ENCODE measurements at regions not wholly inside any gene's neighbourhood (a gene's known extent, or its start where the extent isn't known, plus 50 kb on each side); places are given as distances from the start of the nearest gene placed in this dataset.

GRCh38 chr12:102735104-102735503, 181.9 kb downstream of the PAH start:
- Histone ChIP-seq H3K36me3 (ENCODE audit: control insufficient read depth in 3 of 3, insufficient read depth in 3 of 3, low read length in 3 of 3) (no peaks in the 10 kb centered on the region), H3K27ac (ENCODE audit: low read depth, low read length) (no peak overlapping the region)

DNA sequence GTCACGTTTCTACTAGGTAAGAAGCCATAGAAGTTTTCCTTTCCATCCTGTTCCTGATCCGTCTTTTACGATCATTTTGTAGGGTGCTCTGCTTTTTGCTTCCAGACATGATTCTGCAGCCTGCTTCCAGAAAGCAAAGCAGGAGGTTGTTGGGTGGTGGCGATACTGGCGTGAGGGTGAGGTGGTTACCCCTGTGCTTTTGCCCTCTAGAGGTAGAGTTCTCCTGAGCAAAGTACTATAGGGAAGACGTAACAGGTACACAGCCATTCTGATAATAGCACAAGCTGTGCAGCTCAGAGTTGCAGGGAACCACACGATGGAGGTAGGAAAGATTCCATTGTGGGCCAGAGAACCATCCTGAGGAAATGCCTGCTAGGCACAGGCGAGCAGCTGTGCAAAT, 186.0 kb downstream of the PAH start:
- H3K9me3 ChIP-seq (ENCODE audit: control insufficient read depth in 3 of 3, low read length in 3 of 3): no peaks in the 10 kb centered on the region
- H3K4me1 ChIP-seq (ENCODE audit: control insufficient read depth in 3 of 3, insufficient read depth in 3 of 3, low read length in 3 of 3): no peaks in the 10 kb centered on the region
- H3K27ac ChIP-seq (ENCODE audit: low read depth, low read length): no peak overlapping the region

More at GRCh38 chr12:102735104-102735503, 181.9 kb downstream of the PAH start:
- Histone ChIP-seq H3K4me1 (ENCODE audit: control insufficient read depth in 3 of 3, insufficient read depth in 3 of 3, low read length in 3 of 3) (no peaks in the 10 kb centered on the region), H3K27me3 (ENCODE audit: control insufficient read depth in 3 of 3, insufficient read depth in 3 of 3, low read length in 3 of 3) (no peaks in the 10 kb centered on the region), H3K9ac (ENCODE audit: low read depth in 1 of 3, low read length in 3 of 3) (no peak overlapping the region), H3K9me3 (ENCODE audit: control insufficient read depth in 3 of 3, low read length in 3 of 3) (no peaks in the 10 kb centered on the region), H3K4me3 (ENCODE audit: low read length in 3 of 3) (no peak overlapping the region)

GRCh38 chr12:102728506-102729242, 188.4 kb downstream of the PAH start:
- no peaks in the 10 kb centered on the region for H3K4me1 ChIP-seq (ENCODE audit: control insufficient read depth in 3 of 3, insufficient read depth in 3 of 3, low read length in 3 of 3)

More for the DNA sequence above, 186.0 kb downstream of the PAH start:
- Histone ChIP-seq H3K9ac (ENCODE audit: low read depth in 1 of 3, low read length in 3 of 3) (no peak overlapping the region), H3K27me3 (ENCODE audit: control insufficient read depth in 3 of 3, insufficient read depth in 3 of 3, low read length in 3 of 3) (no peaks in the 10 kb centered on the region), H3K36me3 (ENCODE audit: control insufficient read depth in 3 of 3, insufficient read depth in 3 of 3, low read length in 3 of 3) (no peaks in the 10 kb centered on the region), H3K4me3 (ENCODE audit: low read length in 3 of 3) (no peak overlapping the region)

DNA sequence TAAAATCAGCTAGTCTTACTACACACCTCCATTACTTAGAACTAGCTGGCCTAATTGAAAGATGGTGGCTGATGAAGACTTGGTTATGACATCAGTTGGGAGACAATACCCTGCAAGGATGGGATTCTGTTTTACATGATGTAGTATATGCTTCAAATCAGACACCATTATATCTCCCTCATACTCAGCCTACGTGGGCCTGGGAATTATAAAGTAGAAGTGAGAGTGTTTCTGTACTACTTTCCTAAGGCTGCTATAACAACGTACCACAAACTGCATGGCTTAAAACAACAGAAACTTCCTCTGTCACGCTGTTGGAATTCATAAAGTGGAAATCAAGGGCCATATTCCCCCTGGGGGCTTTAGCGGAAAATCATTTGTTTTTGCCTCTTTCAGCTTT, 190.4 kb downstream of the PAH start:
- Histone ChIP-seq H3K27ac (ENCODE audit: low read depth, low read length) (no peak overlapping the region), H3K4me1 (ENCODE audit: control insufficient read depth in 3 of 3, insufficient read depth in 3 of 3, low read length in 3 of 3) (no peaks in the 10 kb centered on the region), H3K9ac (ENCODE audit: low read depth in 1 of 3, low read length in 3 of 3) (no peak overlapping the region), H3K4me3 (ENCODE audit: low read length in 3 of 3) (no peak overlapping the region), H3K36me3 (ENCODE audit: control insufficient read depth in 3 of 3, insufficient read depth in 3 of 3, low read length in 3 of 3) (no peaks in the 10 kb centered on the region), H3K9me3 (ENCODE audit: control insufficient read depth in 3 of 3, low read length in 3 of 3) (no peaks in the 10 kb centered on the region), H3K27me3 (ENCODE audit: control insufficient read depth in 3 of 3, insufficient read depth in 3 of 3, low read length in 3 of 3) (no peaks in the 10 kb centered on the region)

More at GRCh38 chr12:102728506-102729242, 188.4 kb downstream of the PAH start:
- no peak overlapping the region for H3K4me3 ChIP-seq (ENCODE audit: low read length in 3 of 3)
- no peak overlapping the region for H3K9ac ChIP-seq (ENCODE audit: low read depth in 1 of 3, low read length in 3 of 3)
- H3K27ac ChIP-seq (ENCODE audit: low read depth, low read length): no peak overlapping the region
- H3K9me3 ChIP-seq (ENCODE audit: control insufficient read depth in 3 of 3, low read length in 3 of 3): no peaks in the 10 kb centered on the region
- no peaks in the 10 kb centered on the region for H3K27me3 ChIP-seq (ENCODE audit: control insufficient read depth in 3 of 3, insufficient read depth in 3 of 3, low read length in 3 of 3)
- H3K36me3 ChIP-seq (ENCODE audit: control insufficient read depth in 3 of 3, insufficient read depth in 3 of 3, low read length in 3 of 3): no peaks in the 10 kb centered on the region

- no peaks in the 10 kb centered on the region for H3K4me1 ChIP-seq (ENCODE audit: control insufficient read depth in 3 of 3, insufficient read depth in 3 of 3, low read length in 3 of 3)
- H3K36me3 ChIP-seq (ENCODE audit: control insufficient read depth in 3 of 3, insufficient read depth in 3 of 3, low read length in 3 of 3): no peaks in the 10 kb centered on the region
- no peaks in the 10 kb centered on the region for H3K27me3 ChIP-seq (ENCODE audit: control insufficient read depth in 3 of 3, insufficient read depth in 3 of 3, low read length in 3 of 3)
- no peak overlapping the region for H3K9ac ChIP-seq (ENCODE audit: low read depth in 1 of 3, low read length in 3 of 3)
- H3K4me3 ChIP-seq (ENCODE audit: low read length in 3 of 3): no peak overlapping the region
- no peak overlapping the region for H3K27ac ChIP-seq (ENCODE audit: low read depth, low read length)
- no peaks in the 10 kb centered on the region for H3K9me3 ChIP-seq (ENCODE audit: control insufficient read depth in 3 of 3, low read length in 3 of 3)
These were observed 194.9 kb downstream of the PAH start for GRCh38 chr12:102722147-102722546.

GRCh38 chr12:102708108-102708507, 208.9 kb downstream of the PAH start:
- H3K4me1 ChIP-seq (ENCODE audit: control insufficient read depth in 3 of 3, insufficient read depth in 3 of 3, low read length in 3 of 3): no peaks in the 10 kb centered on the region

DNA sequence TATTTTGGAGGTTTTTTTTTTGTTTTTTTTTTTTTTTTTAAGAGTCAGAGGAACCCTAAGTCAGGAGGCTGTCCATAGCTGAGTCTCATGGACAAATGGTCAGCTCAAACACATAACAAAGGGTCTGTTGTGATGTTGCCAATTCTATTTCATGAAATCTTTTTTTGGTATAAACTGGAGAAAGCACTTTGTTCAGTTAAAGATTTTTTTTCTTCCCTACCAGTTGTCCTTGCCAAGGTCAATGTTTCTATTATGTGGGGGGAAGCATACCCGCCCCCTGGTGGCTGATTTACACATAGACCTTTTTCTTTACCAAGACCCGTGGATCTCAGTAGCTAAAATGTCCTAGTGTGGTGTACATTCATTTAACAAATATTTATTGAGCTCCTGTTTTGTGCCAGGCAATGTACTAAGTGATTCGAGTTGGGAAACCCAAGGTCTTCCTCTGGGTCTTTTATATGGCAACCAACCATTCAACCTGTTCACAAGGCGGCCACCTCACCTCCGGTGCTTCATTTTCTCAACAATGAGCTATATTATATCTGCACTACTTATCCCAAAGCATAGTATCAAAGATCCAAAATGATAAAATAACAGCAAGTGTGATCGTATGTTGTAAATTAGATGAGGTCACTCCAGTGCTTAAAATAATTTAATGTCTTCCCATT, 214.5 kb downstream of the PAH start:
- no peaks in the 10 kb centered on the region for H3K9me3 ChIP-seq (ENCODE audit: control insufficient read depth in 3 of 3, low read length in 3 of 3)
- no peaks in the 10 kb centered on the region for H3K4me1 ChIP-seq (ENCODE audit: control insufficient read depth in 3 of 3, insufficient read depth in 3 of 3, low read length in 3 of 3)
- no peak overlapping the region for H3K9ac ChIP-seq (ENCODE audit: low read depth in 1 of 3, low read length in 3 of 3)
- H3K27me3 ChIP-seq (ENCODE audit: control insufficient read depth in 3 of 3, insufficient read depth in 3 of 3, low read length in 3 of 3): no peaks in the 10 kb centered on the region
- no peaks in the 10 kb centered on the region for H3K36me3 ChIP-seq (ENCODE audit: control insufficient read depth in 3 of 3, insufficient read depth in 3 of 3, low read length in 3 of 3)
- H3K4me3 ChIP-seq (ENCODE audit: low read length in 3 of 3): no peak overlapping the region
- H3K27ac ChIP-seq (ENCODE audit: low read depth, low read length): no peak overlapping the region

More at GRCh38 chr12:102708108-102708507, 208.9 kb downstream of the PAH start:
- no peaks in the 10 kb centered on the region for H3K27me3 ChIP-seq (ENCODE audit: control insufficient read depth in 3 of 3, insufficient read depth in 3 of 3, low read length in 3 of 3)
- H3K4me3 ChIP-seq (ENCODE audit: low read length in 3 of 3): no peak overlapping the region
- H3K36me3 ChIP-seq (ENCODE audit: control insufficient read depth in 3 of 3, insufficient read depth in 3 of 3, low read length in 3 of 3): no peaks in the 10 kb centered on the region
- no peak overlapping the region for H3K9ac ChIP-seq (ENCODE audit: low read depth in 1 of 3, low read length in 3 of 3)
- no peak overlapping the region for H3K27ac ChIP-seq (ENCODE audit: low read depth, low read length)
- no peaks in the 10 kb centered on the region for H3K9me3 ChIP-seq (ENCODE audit: control insufficient read depth in 3 of 3, low read length in 3 of 3)

DNA sequence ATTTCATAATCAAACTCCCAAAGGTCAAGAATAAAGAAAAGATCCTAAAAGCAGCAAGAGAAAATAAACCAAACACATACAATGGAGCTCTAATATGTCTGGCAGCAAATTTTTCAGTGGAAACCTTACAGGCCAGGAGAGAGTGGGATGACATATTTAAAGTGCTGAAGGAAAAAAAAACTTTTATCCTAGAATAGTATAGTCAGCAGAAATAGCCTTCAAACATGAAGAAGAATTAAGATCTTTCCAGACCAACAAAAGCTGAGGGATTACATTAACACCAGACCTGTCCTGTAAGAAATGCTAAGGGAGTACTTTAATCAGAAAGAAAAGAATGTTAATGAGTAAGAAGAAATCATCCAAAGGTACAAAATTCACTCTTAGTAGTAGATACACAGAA, 215.7 kb upstream of the IGF1 start:
- Histone ChIP-seq H3K4me1 (ENCODE audit: control insufficient read depth in 3 of 3, insufficient read depth in 3 of 3, low read length in 3 of 3) (no peaks in the 10 kb centered on the region), H3K27me3 (ENCODE audit: control insufficient read depth in 3 of 3, insufficient read depth in 3 of 3, low read length in 3 of 3) (no peaks in the 10 kb centered on the region), H3K4me3 (ENCODE audit: low read length in 3 of 3) (no peak overlapping the region), H3K27ac (ENCODE audit: low read depth, low read length) (no peak overlapping the region), H3K9ac (ENCODE audit: low read depth in 1 of 3, low read length in 3 of 3) (no peak overlapping the region), H3K36me3 (ENCODE audit: control insufficient read depth in 3 of 3, insufficient read depth in 3 of 3, low read length in 3 of 3) (no peaks in the 10 kb centered on the region), H3K9me3 (ENCODE audit: control insufficient read depth in 3 of 3, low read length in 3 of 3) (no peaks in the 10 kb centered on the region)

GRCh38 chr12:102694903-102695302, 214.5 kb upstream of the IGF1 start:
- H3K4me3 ChIP-seq (ENCODE audit: low read length in 3 of 3): no peak overlapping the region
- no peaks in the 10 kb centered on the region for H3K27me3 ChIP-seq (ENCODE audit: control insufficient read depth in 3 of 3, insufficient read depth in 3 of 3, low read length in 3 of 3)
- no peaks in the 10 kb centered on the region for H3K4me1 ChIP-seq (ENCODE audit: control insufficient read depth in 3 of 3, insufficient read depth in 3 of 3, low read length in 3 of 3)
- no peaks in the 10 kb centered on the region for H3K36me3 ChIP-seq (ENCODE audit: control insufficient read depth in 3 of 3, insufficient read depth in 3 of 3, low read length in 3 of 3)
- no peak overlapping the region for H3K27ac ChIP-seq (ENCODE audit: low read depth, low read length)
- no peaks in the 10 kb centered on the region for H3K9me3 ChIP-seq (ENCODE audit: control insufficient read depth in 3 of 3, low read length in 3 of 3)
- H3K9ac ChIP-seq (ENCODE audit: low read depth in 1 of 3, low read length in 3 of 3): no peak overlapping the region

GRCh38 chr12:102691773-102692555, 211.6 kb upstream of the IGF1 start:
- no peaks in the 10 kb centered on the region for H3K9me3 ChIP-seq (ENCODE audit: control insufficient read depth in 3 of 3, low read length in 3 of 3)
- H3K9ac ChIP-seq (ENCODE audit: low read depth in 1 of 3, low read length in 3 of 3): no peak overlapping the region
- H3K4me1 ChIP-seq (ENCODE audit: control insufficient read depth in 3 of 3, insufficient read depth in 3 of 3, low read length in 3 of 3): no peaks in the 10 kb centered on the region
- H3K4me3 ChIP-seq (ENCODE audit: low read length in 3 of 3): no peak overlapping the region
- no peak overlapping the region for H3K27ac ChIP-seq (ENCODE audit: low read depth, low read length)
- H3K27me3 ChIP-seq (ENCODE audit: control insufficient read depth in 3 of 3, insufficient read depth in 3 of 3, low read length in 3 of 3): no peaks in the 10 kb centered on the region
- no peaks in the 10 kb centered on the region for H3K36me3 ChIP-seq (ENCODE audit: control insufficient read depth in 3 of 3, insufficient read depth in 3 of 3, low read length in 3 of 3)

Data from skeletal muscle tissue (tissue), 3 donors.